SU-DHL-6 (cell line): ENCODE measurements at regions not wholly inside any gene's neighbourhood (a gene's known extent, or its start where the extent isn't known, plus 50 kb on each side); places are given as distances from the start of the nearest gene placed in this dataset.

Experiments used
- H2AFZ ChIP-seq: fragments of 200-600 bp; sonication (generic); 2 replicates; pipeline ENCODE4 v1.6.1; 2014; ENCODE audit warnings: low read depth, mild to moderate bottlenecking, moderate library complexity, mixed read lengths, antibody characterized with exemption, low read length; ENCODE audit not compliant: severe bottlenecking
- H3F3A ChIP-seq: fragments of 200-600 bp; shearing (Covaris generic); 2 replicates; pipeline ENCODE4 v1.6.0; 2016; ENCODE audit warnings: antibody characterized with exemption, mild to moderate bottlenecking; ENCODE audit not compliant: insufficient read depth
- H3K27ac ChIP-seq: fragments of 200-600 bp; sonication (generic); 2 replicates; pipeline ENCODE4 v1.5.1; 2016; ENCODE audit warnings: low read depth, mild to moderate bottlenecking, low read length, moderate library complexity, mixed read lengths
- H3K27me3 ChIP-seq: fragments of 200-600 bp; sonication (generic), shearing (Covaris generic); 2 replicates; pipeline ENCODE4 v1.6.0; 2014; ENCODE audit warnings: mild to moderate bottlenecking, low read length
- H3K36me3 ChIP-seq: fragments of 200-600 bp; sonication (generic); 2 replicates; pipeline ENCODE4 v1.6.1; 2014; ENCODE audit warnings: mild to moderate bottlenecking, low read length, mixed read lengths
- H3K4me2 ChIP-seq: fragments of 300-600, 200-600 bp; shearing (Covaris generic), sonication (generic); 2 replicates; pipeline ENCODE4 v1.6.0; 2014; ENCODE audit warnings: low read length, low read depth, mild to moderate bottlenecking; ENCODE audit not compliant: poor library complexity, severe bottlenecking
- H3K4me3 ChIP-seq: fragments of 200-600 bp; sonication (generic); 2 replicates; pipeline ENCODE4 v1.5.1; 2014; ENCODE audit warnings: antibody characterized with exemption, low read length, mild to moderate bottlenecking, mixed read lengths; ENCODE audit not compliant: insufficient read depth, poor library complexity, severe bottlenecking
- H3K79me2 ChIP-seq: fragments of 200-600 bp; sonication (generic); 2 replicates; pipeline ENCODE4 v1.6.1; 2014; ENCODE audit warnings: mild to moderate bottlenecking, low read length, moderate library complexity; ENCODE audit not compliant: insufficient read depth
- H3K9ac ChIP-seq: fragments of 200-600 bp; sonication (generic); 2 replicates; pipeline ENCODE4 v1.7.0; 2014; ENCODE audit warnings: mild to moderate bottlenecking, low read length
- H3K9me2 ChIP-seq: fragments of 200-600 bp; sonication (generic); replicated peaks from 2 replicates; pipeline ENCODE4 v1.6.1; 2014; ENCODE audit warnings: low read length; ENCODE audit not compliant: insufficient read depth
- H3K9me3 ChIP-seq: fragments of 200-600 bp; sonication (generic); 2 replicates; pipeline ENCODE4 v1.6.1; 2014; ENCODE audit warnings: low read length, mixed read lengths; ENCODE audit not compliant: insufficient read depth
- H4K20me1 ChIP-seq: fragments of 200-600 bp; sonication (generic); 2 replicates; pipeline ENCODE4 v1.6.1; 2014; ENCODE audit warnings: low read depth, mild to moderate bottlenecking, antibody characterized with exemption, low read length, moderate library complexity, mixed read lengths
- CTCF ChIP-seq: fragments of 200-600 bp; sonication (generic); IDR thresholded peaks from one replicate; pipeline ENCODE4 v1.5.1; 2017; ENCODE audit warnings: antibody characterized with exemption, mild to moderate bottlenecking, low read length, moderate library complexity; ENCODE audit not compliant: insufficient read depth, poor library complexity, severe bottlenecking
- EZH2phosphoT487 ChIP-seq: fragments of 200-600 bp; sonication (generic), shearing (Covaris generic); conservative IDR thresholded peaks from 2 replicates; pipeline ENCODE4 v1.6.1; 2018; ENCODE audit warnings: mild to moderate bottlenecking, antibody characterized with exemption, low read length, moderate library complexity, mixed read lengths

GRCh38 chr4:31365006-31365690 is 645.0 kb downstream of the PCDH7 start:
- Histone ChIP-seq H3K36me3 (no peaks in the 10 kb centered on the region), H3K9me3 (no peaks in the 10 kb centered on the region), H3K9me2 (no peaks in the 10 kb centered on the region), H3K27ac (no peak overlapping the region), H2AFZ (peak overlapping the region; percentile 39), H3K79me2 (no peaks in the 10 kb centered on the region), H3K9ac (no peak overlapping the region), H3F3A (no peaks in the 10 kb centered on the region), H4K20me1 (no peaks in the 10 kb centered on the region), H3K4me3 (no peak overlapping the region), H3K27me3 (no peaks in the 10 kb centered on the region), H3K4me2 (no peak overlapping the region)
- TF ChIP-seq CTCF (no peak), EZH2phosphoT487 (no peak)

DNA sequence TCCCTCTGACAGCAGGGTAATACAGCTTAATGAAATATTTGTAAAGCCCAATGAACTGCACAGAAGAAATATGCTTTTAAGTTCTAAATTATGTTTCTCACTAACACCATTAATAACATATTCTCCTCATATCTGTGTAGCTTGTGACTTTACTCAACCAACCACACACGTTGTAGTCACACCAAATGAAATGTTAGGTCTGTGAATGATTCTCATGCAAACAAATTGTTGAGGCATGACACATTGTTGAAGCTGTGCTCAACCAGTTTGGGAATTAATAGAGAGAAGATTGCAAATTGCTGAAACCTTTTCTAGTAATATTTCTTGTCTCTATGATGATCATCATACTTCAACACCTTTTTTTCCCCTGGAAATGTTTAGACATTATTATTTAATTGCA is 645.9 kb downstream of the PCDH7 start:
- Histone ChIP-seq H3K27me3 (no peaks in the 10 kb centered on the region), H3K36me3 (no peaks in the 10 kb centered on the region)
- TF ChIP-seq CTCF (no peak), EZH2phosphoT487 (no peak)

DNA sequence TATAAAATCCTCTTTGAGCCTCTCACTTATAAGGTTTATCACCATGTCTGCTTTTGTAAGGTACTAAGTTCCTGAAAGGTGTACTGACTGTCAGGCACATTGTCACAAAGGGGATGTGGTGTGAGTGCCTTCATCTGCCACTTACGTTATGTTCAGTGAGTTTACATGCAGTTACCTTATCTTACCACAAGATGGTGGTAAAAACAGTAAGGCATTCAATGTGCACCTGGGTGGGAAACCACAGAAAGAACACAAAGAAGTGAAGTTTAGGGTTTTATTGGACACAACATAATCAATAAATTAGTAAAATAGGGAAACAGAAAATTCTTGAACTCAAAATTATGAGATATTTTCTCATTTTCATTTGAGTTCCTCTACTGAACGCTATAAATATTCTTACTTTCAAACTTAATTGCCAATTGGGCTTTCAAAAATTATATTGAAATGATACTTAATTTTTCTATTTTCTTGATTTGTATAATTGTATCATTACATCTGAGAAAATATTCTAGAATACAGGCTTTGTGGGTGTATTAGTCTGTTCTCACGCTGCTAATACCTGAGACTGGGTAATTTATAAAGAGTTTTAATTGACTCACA is 650.8 kb downstream of the PCDH7 start:
- TF ChIP-seq EZH2phosphoT487 (no peak), CTCF (peak; percentile 40)
- H3K27me3 ChIP-seq: no peaks in the 10 kb centered on the region
- H3K9me2 ChIP-seq: no peaks in the 10 kb centered on the region
- no peak overlapping the region for H3K27ac ChIP-seq
- no peaks in the 10 kb centered on the region for H3K79me2 ChIP-seq
- H3K9ac ChIP-seq: no peak overlapping the region
- H3K36me3 ChIP-seq: peaks cover 2% of the 10 kb centered on the region; the same call in 1 of the 2 replicates
- no peak overlapping the region for H3K4me3 ChIP-seq
- H3F3A ChIP-seq: no peaks in the 10 kb centered on the region
- H4K20me1 ChIP-seq: no peaks in the 10 kb centered on the region
- no peak overlapping the region for H3K4me2 ChIP-seq
- peaks cover 19% of the 10 kb centered on the region; the same call in 1 of the 2 replicates for H3K9me3 ChIP-seq
- peak overlapping the region; percentile 81 for H2AFZ ChIP-seq

More for the DNA sequence above, 645.9 kb downstream of the PCDH7 start:
- Histone ChIP-seq H3K9me3 (no peaks in the 10 kb centered on the region), H2AFZ (peak overlapping the region; percentile 16), H4K20me1 (no peaks in the 10 kb centered on the region), H3F3A (no peaks in the 10 kb centered on the region), H3K9me2 (no peaks in the 10 kb centered on the region), H3K4me3 (no peak overlapping the region), H3K27ac (no peak overlapping the region), H3K9ac (no peak overlapping the region), H3K79me2 (no peaks in the 10 kb centered on the region), H3K4me2 (no peak overlapping the region)
